HG03439 (cell line): ENCODE measurements at regions not wholly inside any gene's neighbourhood (a gene's known extent, or its start where the extent isn't known, plus 50 kb on each side); places are given as distances from the start of the nearest gene placed in this dataset.

Experiments
- ATAC-seq: cut with Tn5 transposase; IDR thresholded peaks from one replicate; pipeline ENCODE4 v1.9.1; 2021; ENCODE audit warnings: mild to moderate bottlenecking, moderate library complexity; ENCODE audit not compliant: unreplicated experiment

GRCh38 chr11:115724666-115725065, 220.5 kb upstream of the CADM1 start:
- ATAC-seq: no peak

GRCh38 chr11:115722711-115723110, 218.5 kb upstream of the CADM1 start:
- no peak for ATAC-seq

GRCh38 chr11:115721296-115721995, 217.2 kb upstream of the CADM1 start:
- no peak for ATAC-seq

- ATAC-seq: no peak
Observed at GRCh38 chr11:115720602-115721245, 216.5 kb upstream of the CADM1 start.

- no peak for ATAC-seq
Observed at GRCh38 chr11:115718945-115719344, 214.7 kb upstream of the CADM1 start.

- no peak for ATAC-seq
Observed at GRCh38 chr11:115718106-115718505, 213.9 kb upstream of the CADM1 start.

GRCh38 chr11:115716601-115717529, 212.7 kb upstream of the CADM1 start:
- ATAC-seq: no peak

- ATAC-seq: no peak
Observed at GRCh38 chr11:115716080-115716479, 211.9 kb upstream of the CADM1 start.

- ATAC-seq: no peak
Observed at GRCh38 chr11:115715251-115715770, 211.1 kb upstream of the CADM1 start.

GRCh38 chr11:115712296-115712695, 208.1 kb upstream of the CADM1 start:
- no peak for ATAC-seq

GRCh38 chr11:115710980-115711379, 206.8 kb upstream of the CADM1 start:
- ATAC-seq: no peak

- no peak for ATAC-seq
Observed at GRCh38 chr11:115710426-115710825, 206.2 kb upstream of the CADM1 start.

- no peak for ATAC-seq
Observed at GRCh38 chr11:115709297-115709696, 205.1 kb upstream of the CADM1 start.

GRCh38 chr11:115707180-115707905, 203.1 kb upstream of the CADM1 start:
- ATAC-seq: no peak

GRCh38 chr11:115706626-115707135, 202.5 kb upstream of the CADM1 start:
- ATAC-seq: no peak

- no peak for ATAC-seq
Observed at GRCh38 chr11:115705200-115705599, 201.0 kb upstream of the CADM1 start.

GRCh38 chr11:115700981-115701875, 197.0 kb upstream of the CADM1 start:
- no peak for ATAC-seq

GRCh38 chr11:115700496-115700895, 196.3 kb upstream of the CADM1 start:
- ATAC-seq: no peak

- ATAC-seq: no peak
Observed at GRCh38 chr11:115699733-115700132, 195.5 kb upstream of the CADM1 start.
